SU-DHL-6 (cell line): ENCODE measurements at regions not wholly inside any gene's neighbourhood (a gene's known extent, or its start where the extent isn't known, plus 50 kb on each side); places are given as distances from the start of the nearest gene placed in this dataset.

Source experiments
- H2AFZ ChIP-seq: fragments of 200-600 bp; sonication (generic); 2 replicates; pipeline ENCODE4 v1.6.1; 2014; ENCODE audit warnings: low read depth, mild to moderate bottlenecking, moderate library complexity, mixed read lengths, antibody characterized with exemption, low read length; ENCODE audit not compliant: severe bottlenecking
- H3F3A ChIP-seq: fragments of 200-600 bp; shearing (Covaris generic); 2 replicates; pipeline ENCODE4 v1.6.0; 2016; ENCODE audit warnings: antibody characterized with exemption, mild to moderate bottlenecking; ENCODE audit not compliant: insufficient read depth
- H3K27ac ChIP-seq: fragments of 200-600 bp; sonication (generic); 2 replicates; pipeline ENCODE4 v1.5.1; 2016; ENCODE audit warnings: low read depth, mild to moderate bottlenecking, low read length, moderate library complexity, mixed read lengths
- H3K27me3 ChIP-seq: fragments of 200-600 bp; sonication (generic), shearing (Covaris generic); 2 replicates; pipeline ENCODE4 v1.6.0; 2014; ENCODE audit warnings: mild to moderate bottlenecking, low read length
- H3K36me3 ChIP-seq: fragments of 200-600 bp; sonication (generic); 2 replicates; pipeline ENCODE4 v1.6.1; 2014; ENCODE audit warnings: mild to moderate bottlenecking, low read length, mixed read lengths
- H3K4me2 ChIP-seq: fragments of 300-600, 200-600 bp; shearing (Covaris generic), sonication (generic); 2 replicates; pipeline ENCODE4 v1.6.0; 2014; ENCODE audit warnings: low read length, low read depth, mild to moderate bottlenecking; ENCODE audit not compliant: poor library complexity, severe bottlenecking
- H3K4me3 ChIP-seq: fragments of 200-600 bp; sonication (generic); 2 replicates; pipeline ENCODE4 v1.5.1; 2014; ENCODE audit warnings: antibody characterized with exemption, low read length, mild to moderate bottlenecking, mixed read lengths; ENCODE audit not compliant: insufficient read depth, poor library complexity, severe bottlenecking
- H3K79me2 ChIP-seq: fragments of 200-600 bp; sonication (generic); 2 replicates; pipeline ENCODE4 v1.6.1; 2014; ENCODE audit warnings: mild to moderate bottlenecking, low read length, moderate library complexity; ENCODE audit not compliant: insufficient read depth
- H3K9ac ChIP-seq: fragments of 200-600 bp; sonication (generic); 2 replicates; pipeline ENCODE4 v1.7.0; 2014; ENCODE audit warnings: mild to moderate bottlenecking, low read length
- H3K9me2 ChIP-seq: fragments of 200-600 bp; sonication (generic); replicated peaks from 2 replicates; pipeline ENCODE4 v1.6.1; 2014; ENCODE audit warnings: low read length; ENCODE audit not compliant: insufficient read depth
- H3K9me3 ChIP-seq: fragments of 200-600 bp; sonication (generic); 2 replicates; pipeline ENCODE4 v1.6.1; 2014; ENCODE audit warnings: low read length, mixed read lengths; ENCODE audit not compliant: insufficient read depth
- H4K20me1 ChIP-seq: fragments of 200-600 bp; sonication (generic); 2 replicates; pipeline ENCODE4 v1.6.1; 2014; ENCODE audit warnings: low read depth, mild to moderate bottlenecking, antibody characterized with exemption, low read length, moderate library complexity, mixed read lengths
- EZH2phosphoT487 ChIP-seq: fragments of 200-600 bp; sonication (generic), shearing (Covaris generic); conservative IDR thresholded peaks from 2 replicates; pipeline ENCODE4 v1.6.1; 2018; ENCODE audit warnings: mild to moderate bottlenecking, antibody characterized with exemption, low read length, moderate library complexity, mixed read lengths
- TF ChIP-seq, protein P1 (sequence below): fragments of 200-600 bp; sonication (generic); IDR thresholded peaks from one replicate; pipeline ENCODE4 v1.5.1; 2017; ENCODE audit warnings: antibody characterized with exemption, mild to moderate bottlenecking, low read length, moderate library complexity; ENCODE audit not compliant: insufficient read depth, poor library complexity, severe bottlenecking

DNA sequence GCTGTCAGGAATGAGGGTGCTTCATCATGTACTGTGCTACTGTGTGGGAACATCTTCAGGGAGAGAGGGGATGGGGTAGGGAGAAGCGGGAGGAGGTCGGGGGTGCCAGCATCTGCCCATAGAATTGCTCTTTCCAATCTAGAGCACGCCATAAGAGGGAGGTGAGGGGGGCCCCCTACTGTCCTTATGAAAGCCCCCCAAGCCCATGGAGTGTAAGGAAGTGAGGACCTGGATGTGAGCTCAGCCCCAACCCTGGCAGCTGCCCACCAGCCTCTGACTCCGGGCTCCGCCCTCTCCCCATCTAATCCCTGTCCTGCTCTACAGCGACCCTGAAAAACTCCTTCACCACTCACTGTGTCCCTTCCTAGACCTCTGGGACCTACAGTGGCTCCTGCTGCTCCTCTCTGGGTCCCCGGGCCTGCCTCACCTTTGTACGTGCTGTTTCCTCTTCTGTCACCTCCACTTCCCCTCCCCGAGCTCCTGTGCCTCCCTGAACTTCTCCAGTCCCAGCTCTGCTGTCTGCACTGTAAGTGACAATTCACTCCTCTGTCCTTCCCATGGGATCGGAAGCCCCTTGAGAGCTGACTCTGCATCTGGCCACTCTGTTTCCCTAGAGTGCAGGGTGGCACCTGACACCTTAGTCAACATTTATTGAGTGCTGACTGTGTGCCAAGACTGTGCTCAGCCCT lies 269.4 kb downstream of the PTPRU start:
- Histone ChIP-seq H3K4me2 (no peak overlapping the region), H3K79me2 (no peaks in the 10 kb centered on the region), H3K9ac (no peak overlapping the region), H3K9me2 (no peaks in the 10 kb centered on the region), H3K27ac (no peak overlapping the region), H3K9me3 (no peaks in the 10 kb centered on the region), H2AFZ (no peak overlapping the region), H3K4me3 (no peak overlapping the region), H4K20me1 (no peaks in the 10 kb centered on the region), H3F3A (no peaks in the 10 kb centered on the region), H3K36me3 (no peaks in the 10 kb centered on the region), H3K27me3 (no peaks in the 10 kb centered on the region)
- TF ChIP-seq, protein P1, sequence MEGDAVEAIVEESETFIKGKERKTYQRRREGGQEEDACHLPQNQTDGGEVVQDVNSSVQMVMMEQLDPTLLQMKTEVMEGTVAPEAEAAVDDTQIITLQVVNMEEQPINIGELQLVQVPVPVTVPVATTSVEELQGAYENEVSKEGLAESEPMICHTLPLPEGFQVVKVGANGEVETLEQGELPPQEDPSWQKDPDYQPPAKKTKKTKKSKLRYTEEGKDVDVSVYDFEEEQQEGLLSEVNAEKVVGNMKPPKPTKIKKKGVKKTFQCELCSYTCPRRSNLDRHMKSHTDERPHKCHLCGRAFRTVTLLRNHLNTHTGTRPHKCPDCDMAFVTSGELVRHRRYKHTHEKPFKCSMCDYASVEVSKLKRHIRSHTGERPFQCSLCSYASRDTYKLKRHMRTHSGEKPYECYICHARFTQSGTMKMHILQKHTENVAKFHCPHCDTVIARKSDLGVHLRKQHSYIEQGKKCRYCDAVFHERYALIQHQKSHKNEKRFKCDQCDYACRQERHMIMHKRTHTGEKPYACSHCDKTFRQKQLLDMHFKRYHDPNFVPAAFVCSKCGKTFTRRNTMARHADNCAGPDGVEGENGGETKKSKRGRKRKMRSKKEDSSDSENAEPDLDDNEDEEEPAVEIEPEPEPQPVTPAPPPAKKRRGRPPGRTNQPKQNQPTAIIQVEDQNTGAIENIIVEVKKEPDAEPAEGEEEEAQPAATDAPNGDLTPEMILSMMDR = no peak
- no peak for TF ChIP-seq EZH2phosphoT487

DNA sequence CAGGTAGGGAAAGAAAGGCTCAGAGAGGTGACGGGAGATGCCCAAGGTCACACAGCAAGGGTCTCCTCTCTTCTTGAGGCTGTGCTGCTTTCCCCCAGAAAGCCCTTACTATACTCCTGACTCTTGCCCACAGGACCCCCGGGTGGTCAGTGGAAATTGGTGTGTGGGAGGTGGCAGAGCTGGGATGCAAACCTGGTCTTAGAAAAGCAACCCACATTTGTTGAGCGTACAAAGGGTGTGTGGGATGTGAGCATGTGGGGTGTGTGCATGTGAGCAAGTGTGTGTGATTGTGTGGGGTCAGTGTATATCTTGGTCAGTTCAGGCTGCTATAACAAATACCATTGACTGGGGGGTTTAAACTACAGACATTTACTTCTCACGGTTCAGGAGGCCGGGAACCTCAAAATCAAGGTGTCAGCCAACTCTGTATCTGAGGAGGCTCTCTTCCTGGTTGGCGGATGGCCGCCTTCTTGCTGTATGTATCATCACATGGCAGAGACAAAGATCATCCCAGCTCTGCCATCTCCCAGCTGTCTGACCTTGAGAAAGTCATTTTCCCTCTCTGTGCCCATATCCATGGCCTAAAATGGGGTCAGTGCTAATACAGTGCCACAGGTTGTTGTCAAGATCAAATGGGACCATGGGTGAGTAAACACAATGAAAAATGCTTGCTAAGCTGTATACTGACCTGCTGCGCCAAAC lies 268.5 kb downstream of the PTPRU start:
- H3K27me3 ChIP-seq = no peaks in the 10 kb centered on the region
- no peaks in the 10 kb centered on the region for H3K9me3 ChIP-seq
- H3F3A ChIP-seq = no peaks in the 10 kb centered on the region
- H2AFZ ChIP-seq = no peak overlapping the region
- TF ChIP-seq EZH2phosphoT487 = no peak
- H3K4me2 ChIP-seq = no peak overlapping the region
- no peaks in the 10 kb centered on the region for H3K36me3 ChIP-seq
- no peak overlapping the region for H3K27ac ChIP-seq
- no peak overlapping the region for H3K9ac ChIP-seq
- H3K4me3 ChIP-seq = no peak overlapping the region
- H3K9me2 ChIP-seq = no peaks in the 10 kb centered on the region
- no peaks in the 10 kb centered on the region for H4K20me1 ChIP-seq
- no peaks in the 10 kb centered on the region for H3K79me2 ChIP-seq

DNA sequence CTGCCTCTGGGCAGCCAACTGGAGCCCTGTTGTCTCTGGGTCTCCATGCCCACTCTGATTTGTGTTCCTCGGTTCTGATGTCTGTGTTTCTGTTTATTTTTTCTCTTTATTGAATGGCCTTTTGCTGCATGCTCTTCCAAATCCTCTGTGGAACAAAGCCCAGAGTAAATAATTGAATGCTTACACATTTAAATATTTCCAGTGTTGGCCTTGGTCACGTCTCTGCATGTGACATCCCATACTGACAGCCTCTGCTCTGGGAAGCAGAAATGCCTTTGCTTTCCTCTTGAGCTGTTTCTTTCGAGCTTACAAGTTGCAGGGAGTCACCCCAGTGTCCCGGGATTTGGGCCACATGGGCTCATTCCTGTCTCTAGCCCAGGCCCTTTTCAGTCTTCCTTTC lies 267.9 kb downstream of the PTPRU start:
- Histone ChIP-seq H2AFZ (no peak overlapping the region), H3K4me3 (no peak overlapping the region), H3K27me3 (no peaks in the 10 kb centered on the region), H3K9me2 (no peaks in the 10 kb centered on the region), H3K9ac (no peak overlapping the region), H4K20me1 (no peaks in the 10 kb centered on the region), H3K79me2 (no peaks in the 10 kb centered on the region), H3K4me2 (no peak overlapping the region), H3K9me3 (no peaks in the 10 kb centered on the region), H3K27ac (no peak overlapping the region), H3K36me3 (no peaks in the 10 kb centered on the region), H3F3A (no peaks in the 10 kb centered on the region)
- TF ChIP-seq EZH2phosphoT487 = no peak
- TF ChIP-seq, protein P1 = no peak
